Hepatic stellate cell (primary cell): ENCODE measurements at regions not wholly inside any gene's neighbourhood (a gene's known extent, or its start where the extent isn't known, plus 50 kb on each side); places are given as distances from the start of the nearest gene placed in this dataset.

Experiments used
- DNase-seq: peaks from one replicate; pipeline ENCODE4 v3.0.0; 2011; ENCODE audit warnings: low spot score

- DNase-seq: no peak
Observed at GRCh38 chr17:51487947-51488346, 227.6 kb downstream of the UTP18 start.

- DNase-seq: no peak
Observed at GRCh38 chr17:51491416-51491815, 231.1 kb downstream of the UTP18 start.

- no peak for DNase-seq
Observed at GRCh38 chr17:51493206-51493605, 232.9 kb downstream of the UTP18 start.

- DNase-seq: no peak
Observed at GRCh38 chr17:51496378-51496777, 236.0 kb downstream of the UTP18 start.

- no peak for DNase-seq
Observed at GRCh38 chr17:51499897-51500296, 239.6 kb downstream of the UTP18 start.

- no peak for DNase-seq
Observed at GRCh38 chr17:51500454-51500853, 240.1 kb downstream of the UTP18 start.

GRCh38 chr17:51505450-51505849 is 245.1 kb downstream of the UTP18 start:
- DNase-seq: no peak

GRCh38 chr17:51507444-51507843 is 247.1 kb downstream of the UTP18 start:
- DNase-seq: no peak

- DNase-seq: no peak
Observed at GRCh38 chr17:51508048-51508447, 247.7 kb downstream of the UTP18 start.

GRCh38 chr17:51510940-51511339 is 250.6 kb downstream of the UTP18 start:
- DNase-seq: no peak

GRCh38 chr17:51512220-51512907 is 252.0 kb downstream of the UTP18 start:
- DNase-seq: no peak

- DNase-seq: no peak
Observed at GRCh38 chr17:51516924-51517323, 256.6 kb downstream of the UTP18 start.

- no peak for DNase-seq
Observed at GRCh38 chr17:51524524-51524923, 264.2 kb downstream of the UTP18 start.

- no peak for DNase-seq
Observed at GRCh38 chr17:51526507-51526906, 266.2 kb downstream of the UTP18 start.

GRCh38 chr17:51527225-51527982 is 267.1 kb downstream of the UTP18 start:
- DNase-seq: no peak

- DNase-seq: no peak
Observed at GRCh38 chr17:51528111-51528510, 267.8 kb downstream of the UTP18 start.

- DNase-seq: no peak
Observed at GRCh38 chr17:51533219-51533618, 272.9 kb downstream of the UTP18 start.

- DNase-seq: no peak
Observed at GRCh38 chr17:51533821-51534220, 273.5 kb downstream of the UTP18 start.

- no peak for DNase-seq
Observed at GRCh38 chr17:51536627-51537026, 276.3 kb downstream of the UTP18 start.

- DNase-seq: no peak
Observed at GRCh38 chr17:51537996-51538550, 277.7 kb downstream of the UTP18 start.

- DNase-seq: no peak
Observed at GRCh38 chr17:51540151-51540550, 279.8 kb downstream of the UTP18 start.

GRCh38 chr17:51541215-51541614 is 280.9 kb downstream of the UTP18 start:
- no peak for DNase-seq

GRCh38 chr17:51546114-51546513 is 285.8 kb downstream of the UTP18 start:
- no peak for DNase-seq
